Stimulated activated CD8-positive, alpha-beta memory T cell treated with anti-CD3 and anti-CD28 coated beads, Interleukin-12 subunit alpha, Interleukin-12 subunit beta, amount 100 ng/mL, for 4 hours (primary cell): ENCODE measurements at regions not wholly inside any gene's neighbourhood (a gene's known extent, or its start where the extent isn't known, plus 50 kb on each side); places are given as distances from the start of the nearest gene placed in this dataset.
"Not testable (repeated sequence)": the region's sequence is repeated elsewhere in the genome, so short reads cannot be mapped to it uniquely, and the experiment has no call there.

Experiments used
- DNase-seq: peaks from one replicate; pipeline ENCODE4 v3.0.0-alpha.2; 2020; ENCODE audit warnings: low read depth

DNA sequence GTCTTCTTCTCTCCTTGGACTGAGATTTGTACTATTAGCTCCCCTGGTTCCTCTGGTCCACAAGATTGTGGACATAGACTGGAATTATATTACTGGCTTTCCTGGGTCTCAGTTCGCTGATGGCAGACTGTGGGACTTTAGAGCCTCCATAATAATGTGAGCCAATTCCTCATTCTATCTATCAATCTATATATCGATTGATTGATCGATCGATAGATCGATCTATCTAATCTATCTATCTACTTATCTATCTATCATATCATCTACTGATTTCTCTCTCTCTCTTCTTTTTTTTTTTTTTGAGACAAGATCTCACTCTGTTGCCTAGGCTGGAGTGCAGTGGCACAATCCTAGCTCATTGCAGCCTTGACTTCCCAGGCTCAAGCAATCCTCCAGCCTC lies 51.5 kb upstream of the DDR1 start:
- DNase-seq = no peak

DNA sequence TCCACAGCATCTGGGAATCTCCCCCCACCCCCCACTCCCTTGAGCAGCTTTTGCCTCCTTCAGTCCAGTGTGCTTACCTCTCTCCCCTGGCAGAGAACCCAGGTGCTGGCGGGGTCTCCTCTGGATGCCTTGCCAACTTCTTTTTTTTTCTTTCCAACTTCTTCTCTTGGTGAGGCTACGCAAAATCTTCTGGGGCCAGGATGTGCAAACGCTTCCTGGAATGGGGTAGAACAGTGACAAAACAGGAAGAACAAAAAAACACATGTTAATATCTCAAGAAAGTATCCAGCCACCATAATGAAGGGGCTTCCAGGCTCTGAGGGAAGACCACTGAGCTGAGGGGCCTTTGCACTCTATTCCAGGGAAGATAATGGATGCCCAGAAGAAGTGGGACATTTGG lies 53.9 kb upstream of the DDR1 start:
- DNase-seq = no peak

DNA sequence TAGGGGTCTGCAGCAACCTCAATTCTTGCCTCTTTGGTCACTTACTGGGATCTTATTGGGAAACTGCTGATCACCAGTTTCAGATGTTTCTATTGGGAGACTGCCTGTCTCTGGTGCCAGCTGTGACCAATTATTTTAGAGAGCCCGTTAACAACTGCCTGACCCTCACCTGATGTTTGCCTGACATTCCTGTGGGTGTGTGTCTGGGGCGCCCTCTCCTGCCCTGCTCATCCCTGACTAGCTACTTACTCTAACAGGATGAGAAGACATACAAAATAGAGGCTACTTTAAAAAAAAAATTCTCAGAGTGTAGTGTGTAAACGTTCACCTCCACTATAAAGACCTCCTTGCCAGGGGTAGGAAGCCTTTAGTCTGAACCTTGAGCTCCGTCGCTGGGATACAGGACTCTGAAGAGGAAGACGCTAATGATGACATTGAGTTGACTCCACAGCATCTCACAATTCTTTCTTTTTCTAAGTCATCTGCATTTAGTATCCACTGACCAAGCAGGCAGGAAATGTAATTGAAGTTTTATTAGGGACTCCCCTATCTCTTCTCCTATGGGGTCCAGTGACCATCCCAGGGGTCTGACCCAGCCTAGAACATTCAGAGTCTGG lies 54.6 kb upstream of the DDR1 start:
- no peak for DNase-seq

DNA sequence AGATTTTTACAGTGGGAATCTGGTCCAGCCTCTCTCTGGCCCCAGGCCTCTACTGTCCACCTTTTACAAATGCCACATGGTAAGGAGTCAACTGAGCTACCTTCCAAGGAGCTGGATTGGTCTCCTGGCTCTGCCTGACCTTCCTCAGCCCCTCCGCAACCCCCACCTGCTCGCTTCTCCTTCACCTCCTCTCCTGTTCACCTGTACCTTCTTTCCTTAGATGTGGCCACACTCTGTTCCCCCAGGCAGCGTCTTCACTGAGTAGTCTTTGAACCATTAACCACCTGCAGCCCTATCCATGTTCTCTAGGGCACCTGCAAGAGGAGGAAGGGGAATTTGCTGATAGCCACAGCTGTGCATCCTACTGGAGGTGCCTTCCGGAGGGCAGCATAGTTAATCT lies 55.3 kb upstream of the DDR1 start:
- no peak for DNase-seq

DNA sequence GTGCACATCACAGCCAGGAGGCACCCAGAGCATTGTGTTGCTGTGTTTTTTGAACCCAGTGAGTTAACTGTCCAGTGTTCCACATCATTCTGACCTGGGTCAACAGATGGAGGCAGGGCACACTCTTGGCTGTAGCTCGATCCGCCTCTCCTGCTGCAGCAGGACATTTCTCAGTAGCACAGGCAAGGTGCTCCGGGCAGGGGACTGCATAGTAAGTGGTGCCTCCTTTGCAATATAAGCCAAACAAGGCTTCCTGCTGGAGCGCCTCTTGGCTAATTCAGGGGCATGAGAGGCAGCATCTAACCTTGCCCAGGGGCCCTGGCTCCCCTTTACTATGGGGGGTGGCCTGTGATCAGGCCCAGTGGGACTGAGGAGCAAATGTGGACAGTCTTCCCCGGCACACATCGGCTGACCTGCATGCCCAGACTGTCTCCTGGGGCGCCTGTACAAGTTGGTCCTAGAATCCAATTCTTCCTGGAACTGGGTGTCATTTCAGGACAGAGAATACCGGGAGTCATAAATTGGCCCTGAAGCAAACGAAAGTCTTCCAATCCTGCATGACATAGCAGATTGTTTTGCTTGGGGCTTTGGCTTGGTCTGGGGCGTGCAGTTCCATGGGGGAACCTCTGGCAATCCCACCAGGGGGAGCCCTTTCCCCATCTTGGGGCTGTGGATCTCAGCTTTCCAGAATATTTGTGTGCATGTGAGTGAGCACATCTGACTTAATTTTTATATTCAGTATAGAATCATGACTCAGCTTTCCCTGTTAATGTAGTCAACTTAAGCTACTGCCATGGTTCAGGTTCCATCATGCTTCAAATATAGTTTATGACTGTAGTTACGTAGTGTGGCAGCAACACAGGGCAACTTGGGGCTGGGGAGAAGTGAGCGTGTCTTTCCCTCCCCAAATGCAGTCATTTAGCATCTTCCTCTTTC lies 56.0 kb upstream of the DDR1 start:
- DNase-seq = peak; percentile 62

DNA sequence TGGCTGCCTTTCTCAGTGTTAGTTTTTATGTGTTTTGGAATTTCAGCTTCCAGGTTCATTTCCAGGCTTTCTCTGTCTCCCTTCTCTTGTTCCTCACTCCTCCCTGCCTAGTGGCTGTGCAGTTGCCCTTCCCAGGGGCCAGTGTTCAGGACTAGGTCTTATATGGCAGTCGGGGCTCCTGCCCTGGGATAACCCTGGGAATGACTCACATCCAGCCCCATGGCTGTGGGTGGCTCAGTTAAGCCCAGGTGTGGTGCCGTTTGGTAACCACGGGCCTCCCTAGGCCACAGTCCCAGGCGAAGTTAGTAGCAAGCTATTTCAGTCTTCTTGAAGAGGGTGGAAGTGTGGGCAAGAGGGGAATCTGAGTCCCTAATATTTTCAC lies 57.4 kb upstream of the DDR1 start:
- no peak for DNase-seq

DNA sequence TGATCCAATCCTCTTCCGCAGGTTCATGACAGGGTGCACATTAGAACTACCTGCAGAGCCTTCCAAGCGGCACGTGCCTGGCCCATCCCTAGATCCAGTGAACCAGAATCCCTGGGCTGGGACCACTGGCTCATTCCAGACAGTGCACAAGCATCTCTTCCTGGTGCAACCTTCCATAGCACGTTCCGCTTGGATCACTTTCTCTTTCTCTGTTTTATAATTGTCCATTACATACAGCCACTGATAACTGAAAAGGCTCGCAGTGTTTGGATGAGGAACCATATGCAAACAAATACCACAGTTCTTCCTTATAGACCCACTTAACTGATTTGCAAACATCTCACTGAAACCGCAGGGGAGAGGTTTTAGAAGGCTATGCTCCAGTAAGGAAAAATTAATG lies 59.6 kb upstream of the DDR1 start:
- DNase-seq = no peak

DNA sequence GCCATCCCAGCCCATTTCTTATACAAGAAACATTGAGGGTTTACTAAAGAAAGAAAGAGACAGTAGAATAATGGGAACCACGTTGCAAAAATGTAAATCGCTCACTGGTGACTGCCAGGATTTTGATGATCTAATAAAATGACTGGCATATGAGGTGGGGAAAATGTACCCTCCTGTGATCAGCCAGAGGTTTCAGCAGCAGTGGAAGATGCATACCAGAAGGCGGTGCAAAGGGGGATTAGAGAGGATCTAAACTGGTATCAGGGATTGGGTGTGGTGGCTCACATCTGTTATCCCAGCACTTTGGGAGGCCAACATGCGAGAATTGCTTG lies 60.8 kb upstream of the DDR1 start:
- no peak for DNase-seq

DNA sequence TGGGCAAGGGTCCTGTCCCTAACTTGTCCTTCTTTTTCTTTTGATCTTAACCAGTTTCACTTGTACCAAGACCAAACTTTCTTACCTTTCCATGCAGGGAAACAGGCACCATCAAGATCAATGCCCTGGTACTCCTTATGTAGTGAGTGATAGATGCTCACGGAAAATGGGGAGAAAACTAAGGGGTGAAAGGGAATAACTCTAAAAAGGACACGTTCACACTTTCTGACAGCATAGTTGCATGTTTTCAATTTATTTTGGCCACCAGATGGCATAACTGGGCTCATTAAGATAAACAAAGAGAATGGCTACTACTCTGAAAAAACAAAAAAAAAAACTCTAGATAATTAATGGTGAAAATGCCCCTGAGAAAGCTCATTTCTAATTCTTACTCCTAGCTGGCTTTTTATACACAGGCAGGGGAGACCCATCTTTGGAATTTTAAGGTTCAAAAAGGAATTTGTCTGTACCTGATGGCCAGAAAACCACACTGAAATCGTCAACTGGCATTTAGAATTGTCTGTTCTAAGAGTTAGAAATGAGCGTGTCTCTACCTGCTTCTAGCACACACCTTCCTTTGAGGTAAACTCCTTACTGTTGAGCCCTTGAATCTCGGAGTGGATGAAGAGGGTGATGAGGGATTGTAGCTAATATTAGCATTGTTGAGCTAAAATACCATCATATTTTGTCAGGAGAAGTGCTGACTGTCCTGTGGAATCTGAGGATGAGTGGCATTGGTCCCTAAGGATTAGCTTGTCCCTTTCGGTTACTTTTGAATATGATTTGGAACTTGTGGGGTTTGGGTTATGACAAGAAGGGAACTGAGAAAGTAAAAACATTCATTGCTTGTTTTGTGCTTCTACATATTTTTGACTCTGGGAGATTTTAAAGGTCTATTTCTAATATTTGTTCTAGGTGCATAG lies 62.2 kb upstream of the DDR1 start:
- no peak for DNase-seq

DNA sequence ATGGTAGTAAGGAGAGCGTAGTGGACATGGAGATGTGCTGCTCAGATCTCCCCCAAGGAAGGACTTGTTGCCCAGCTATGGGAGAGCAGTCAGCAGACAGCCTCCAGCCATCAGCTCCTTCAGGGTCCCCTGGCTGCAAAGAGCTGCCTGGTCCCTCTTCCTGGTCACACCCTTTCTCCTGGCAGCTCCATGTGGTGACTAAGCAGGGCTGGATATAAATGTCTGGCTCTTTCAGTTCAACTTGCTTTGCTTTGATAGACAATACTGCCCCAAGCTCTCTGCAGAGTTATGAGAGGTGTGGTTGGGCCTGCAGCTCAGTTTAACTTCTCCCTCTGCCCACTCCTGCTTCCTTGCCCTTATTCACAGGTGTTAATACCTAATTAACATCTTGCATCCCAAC lies 64.1 kb upstream of the DDR1 start:
- no peak for DNase-seq

DNA sequence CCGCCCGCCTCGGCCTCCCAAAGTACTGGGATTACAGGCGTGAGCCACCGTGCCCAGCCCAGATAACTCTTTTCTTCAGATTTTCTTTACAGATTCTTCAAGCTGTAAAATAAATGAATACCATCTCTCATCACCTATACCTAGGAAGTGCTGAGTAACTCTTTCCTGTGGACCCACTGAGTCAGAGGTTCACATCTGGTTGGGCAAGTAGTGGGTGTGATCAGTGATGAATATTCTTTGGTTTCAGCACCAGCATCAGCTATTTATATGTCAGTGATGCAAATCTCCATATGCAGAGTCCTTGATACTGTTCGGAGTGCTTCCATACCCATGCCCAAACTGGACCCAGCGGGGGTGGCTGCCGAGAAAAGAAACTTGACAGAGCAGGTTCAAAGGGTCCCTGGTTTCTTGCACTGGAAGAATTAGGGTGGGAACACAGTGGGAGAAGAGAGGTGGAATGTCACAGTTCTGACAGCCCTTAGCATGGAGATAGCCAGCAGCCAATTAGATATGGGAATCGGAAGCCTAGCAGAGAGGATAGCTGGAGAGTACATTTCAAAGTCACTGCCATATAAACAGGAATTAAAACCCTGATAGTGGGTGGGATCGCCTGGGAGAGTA lies 64.9 kb upstream of the DDR1 start:
- DNase-seq = peak; percentile 29

DNA sequence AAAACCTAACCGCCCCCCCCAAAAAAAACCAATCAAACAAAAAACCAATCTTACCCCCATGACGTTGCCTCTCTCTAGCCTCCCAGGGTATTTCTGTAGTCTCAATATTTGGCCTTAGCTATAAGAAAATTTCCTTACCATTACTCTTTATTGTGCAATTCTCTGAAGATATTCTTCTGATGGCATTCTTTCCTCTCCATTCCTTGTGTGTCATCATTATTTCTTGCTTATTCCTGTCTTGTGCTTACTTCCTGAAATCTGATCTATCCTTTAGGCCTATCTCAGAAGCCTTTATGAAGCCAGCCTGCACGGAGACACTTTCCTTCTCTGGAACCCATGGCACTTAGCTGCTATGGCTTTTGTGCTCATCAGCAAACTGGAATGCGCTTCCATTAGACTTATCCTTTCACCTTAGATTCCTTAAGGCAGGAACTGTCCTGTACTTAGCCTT lies 65.9 kb upstream of the DDR1 start:
- DNase-seq = no peak

DNA sequence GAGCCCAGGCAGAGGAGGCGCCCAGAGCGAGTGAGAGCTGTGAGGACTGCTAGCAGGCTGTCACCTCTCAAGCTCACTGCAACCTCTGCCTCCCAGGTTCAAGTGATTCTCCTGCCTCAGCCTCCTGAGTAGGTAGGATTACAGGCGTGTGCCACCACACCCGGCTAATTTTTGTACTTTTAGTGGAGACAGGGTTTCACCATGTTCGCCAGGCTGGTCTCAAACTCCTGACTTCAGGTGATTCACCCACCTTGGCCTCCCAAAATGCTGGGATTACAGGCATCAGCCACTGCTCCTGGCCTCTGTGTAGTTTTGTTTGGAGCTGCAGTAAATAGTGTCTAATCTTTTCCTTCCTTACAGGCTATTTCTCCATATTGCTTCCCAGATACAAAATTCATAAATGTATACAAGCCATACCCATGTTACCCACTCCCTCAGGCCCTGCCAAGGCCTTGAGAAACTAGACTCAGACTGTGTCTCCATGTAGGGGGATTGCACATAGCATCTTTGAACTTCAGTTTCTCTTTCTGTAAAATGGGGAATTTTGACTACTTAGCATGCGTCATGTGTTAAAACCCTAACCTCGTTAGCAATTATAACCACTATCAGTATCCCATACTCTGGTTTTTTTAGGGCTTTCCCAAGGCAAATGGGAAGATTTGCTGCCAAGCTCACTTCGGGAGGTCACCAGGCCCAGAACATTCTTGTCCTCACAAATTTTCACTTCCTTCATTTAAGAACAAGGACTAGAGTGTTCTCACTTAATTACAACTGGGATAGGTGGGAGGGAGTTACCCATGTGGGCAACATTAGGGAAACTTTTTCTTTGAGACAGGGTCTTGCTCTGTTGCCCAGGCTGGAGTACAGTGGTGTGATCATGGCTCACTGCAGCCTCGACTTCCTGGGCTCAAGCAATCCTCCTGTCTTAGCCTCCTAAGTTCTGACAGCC lies 67.3 kb upstream of the DDR1 start:
- no peak for DNase-seq

DNA sequence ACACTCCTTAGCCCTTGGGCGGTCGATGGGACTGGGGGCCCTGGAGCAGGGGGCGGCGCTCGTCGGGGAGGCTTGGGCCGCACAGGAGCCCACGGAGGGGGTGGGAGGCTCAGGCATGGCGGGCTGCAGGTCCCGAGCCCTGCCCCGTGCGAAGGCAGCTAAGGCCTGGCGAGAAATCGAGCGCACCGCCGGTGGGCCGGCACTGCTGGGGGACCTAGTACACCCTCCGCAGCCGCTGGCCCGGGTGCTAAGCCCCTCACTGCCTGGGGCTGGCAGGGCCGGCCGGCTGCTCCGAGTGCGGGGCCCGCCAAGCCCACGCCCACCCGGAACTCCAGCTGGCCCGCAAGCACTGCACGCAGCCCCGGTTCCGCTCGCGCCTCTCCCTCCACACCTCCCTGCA lies 68.0 kb upstream of the DDR1 start:
- not testable (repeated sequence) for DNase-seq

DNA sequence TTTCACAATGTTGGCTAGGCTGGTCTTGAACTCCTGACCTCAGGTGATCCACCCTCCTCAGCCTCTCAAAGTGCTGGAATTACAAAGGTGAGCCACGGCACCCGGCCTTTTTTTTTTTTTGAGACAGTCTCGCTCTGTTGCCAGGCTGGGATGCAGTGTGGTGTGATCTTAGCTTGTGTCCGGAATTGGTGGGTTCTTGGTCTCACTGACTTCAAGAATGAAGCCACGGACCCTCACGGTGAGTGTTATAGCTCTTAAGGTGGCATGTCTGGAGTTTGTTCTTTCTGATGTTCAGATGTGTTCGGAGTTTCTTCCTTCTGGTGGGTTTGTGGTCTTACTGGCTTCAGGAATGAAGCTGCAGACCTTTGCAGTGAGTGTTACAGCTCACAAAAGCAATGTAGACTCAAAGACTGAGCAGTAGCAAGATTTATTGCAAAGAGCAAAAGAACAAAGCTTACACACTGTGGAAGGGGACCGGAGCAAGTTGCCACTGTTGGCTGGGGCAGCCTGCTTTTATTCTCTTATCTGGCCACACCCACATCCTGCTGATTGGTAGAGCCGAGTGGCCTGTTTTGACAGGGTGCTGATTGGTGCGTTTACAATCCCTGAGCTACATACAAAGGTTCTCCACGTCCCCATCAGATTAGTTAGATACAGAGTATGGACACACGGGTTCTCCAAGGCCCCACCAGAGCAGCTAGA lies 69.1 kb upstream of the DDR1 start:
- not testable (repeated sequence) for DNase-seq

DNA sequence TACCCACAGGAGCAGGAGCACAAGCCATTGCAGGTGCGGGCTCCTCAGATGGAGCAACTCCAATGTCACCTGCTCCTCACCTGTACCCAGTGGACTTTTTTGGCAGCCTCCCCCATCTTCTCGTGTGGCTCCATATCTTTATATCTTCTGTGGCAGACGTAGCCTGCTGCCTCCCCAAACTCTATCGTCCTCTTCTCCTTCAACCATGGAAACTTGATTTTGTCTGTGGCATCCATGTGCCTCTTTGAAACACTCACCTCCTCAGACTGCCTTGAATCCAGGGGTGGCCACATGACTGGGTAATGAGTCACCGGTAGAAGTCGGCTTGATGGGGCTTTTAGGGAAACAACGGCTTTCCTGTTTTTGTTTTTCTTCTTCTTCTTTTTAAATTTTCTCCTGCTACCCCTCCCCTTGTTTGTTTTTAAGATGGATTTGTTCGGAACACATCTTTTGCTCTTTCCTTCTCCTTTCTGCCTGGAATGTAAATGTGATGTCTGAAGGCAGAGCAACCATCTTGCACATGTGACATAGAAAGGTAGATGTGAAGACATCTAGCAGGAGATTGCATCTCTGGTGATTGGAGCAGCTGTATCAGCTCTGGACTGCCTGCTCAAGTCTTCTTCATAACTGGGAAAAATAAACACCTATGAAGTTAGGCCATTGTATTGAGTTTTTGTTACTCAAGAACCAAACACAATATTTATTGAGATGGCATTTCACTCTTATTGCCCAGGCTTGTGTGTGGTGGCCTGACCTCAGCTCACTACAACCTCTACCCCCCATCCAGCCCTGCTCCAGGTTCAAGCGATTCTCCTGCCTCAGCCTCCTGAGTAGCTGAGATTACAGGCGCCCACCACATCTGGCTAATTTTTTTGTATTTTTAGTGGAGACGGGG lies 69.9 kb upstream of the DDR1 start:
- no peak for DNase-seq

DNA sequence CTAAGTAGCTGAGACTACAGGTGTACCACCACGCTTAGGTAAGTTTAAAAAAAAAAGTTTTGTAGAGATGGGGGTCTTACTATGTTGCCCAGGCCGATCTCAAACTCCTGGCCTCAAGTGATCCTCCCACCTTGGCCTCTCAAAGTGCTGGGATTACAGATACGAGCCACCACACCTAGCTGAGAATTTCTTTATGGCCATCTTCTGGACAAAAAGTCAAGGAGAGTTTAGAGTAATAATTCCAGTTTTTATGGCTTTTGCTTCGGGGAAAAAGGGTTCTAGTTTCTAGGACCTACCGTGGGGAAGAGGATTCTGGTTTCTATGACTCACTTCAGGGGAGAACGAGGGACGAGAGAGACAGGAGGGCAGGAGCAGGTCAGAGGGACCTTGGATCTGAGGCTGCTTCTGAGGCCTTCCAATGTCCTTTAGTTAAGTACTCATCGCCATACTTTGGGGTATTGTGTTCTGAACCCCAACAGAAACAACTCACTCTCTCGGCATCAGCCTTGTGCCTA lies 69.3 kb upstream of the IER3 start:
- no peak for DNase-seq

DNA sequence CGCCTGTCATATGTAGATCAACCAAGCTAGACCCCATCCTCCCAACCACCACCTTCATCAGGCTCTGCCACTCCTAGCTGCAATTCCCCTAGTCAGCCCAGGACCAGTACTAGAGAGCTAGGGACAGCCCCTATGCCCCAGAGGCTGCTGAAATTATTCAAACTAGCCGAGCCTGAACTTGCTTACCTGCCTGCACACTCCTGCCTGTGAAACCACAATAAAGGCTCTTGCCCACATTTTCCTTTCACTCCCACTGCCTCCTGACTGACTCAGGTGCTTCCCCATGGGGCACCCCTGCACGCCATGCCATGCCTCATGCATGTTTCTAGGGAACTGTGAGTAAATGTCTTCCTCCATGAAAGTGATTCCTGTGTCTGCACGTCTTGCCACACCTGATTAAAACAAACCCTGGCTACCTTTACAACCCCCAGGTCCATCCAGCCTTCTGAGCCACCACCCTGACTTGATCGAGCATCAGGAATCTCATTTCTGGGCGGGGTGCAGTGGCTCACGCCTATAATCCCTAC lies 66.5 kb upstream of the IER3 start:
- peak; percentile 60 for DNase-seq

DNA sequence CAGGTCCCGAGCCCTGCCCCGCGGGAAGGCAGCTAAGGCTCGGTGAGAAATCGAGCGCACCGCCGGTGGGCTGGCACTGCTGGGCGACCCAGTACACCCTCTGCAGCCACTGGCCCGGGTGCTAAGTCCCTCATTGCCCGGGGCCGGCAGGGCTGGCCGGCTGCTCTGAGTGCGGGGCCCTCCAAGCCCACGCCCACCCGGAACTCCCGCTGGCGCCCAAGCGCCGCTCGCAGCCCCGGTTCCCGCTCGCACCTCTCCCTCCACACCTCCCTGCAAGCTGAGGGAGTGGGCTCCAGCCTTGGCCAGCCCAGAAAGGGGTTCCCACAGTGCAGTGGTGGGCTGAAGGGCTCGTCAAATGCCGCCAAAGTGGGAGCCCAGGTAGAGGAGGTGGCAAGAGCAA lies 63.2 kb upstream of the IER3 start:
- not testable (repeated sequence) for DNase-seq
